B cell (primary cell): ENCODE measurements at regions not wholly inside any gene's neighbourhood (a gene's known extent, or its start where the extent isn't known, plus 50 kb on each side); places are given as distances from the start of the nearest gene placed in this dataset.
A peak's percentile ranks its signal among the peaks of the same experiment; 100 is the strongest.

Experiments
- ATAC-seq: fragments of 200-7000 bp; cut with Tn5 transposase; one replicate; pipeline ENCODE4 v1.10.0; 2021; ENCODE audit warnings: low read depth, mild to moderate bottlenecking, moderate number of reproducible peaks, moderate library complexity
- CTCF ChIA-PET: fragments of 350-600 bp; sonication (Branson Sonifier 250); formaldehyde crosslinking; loops from one replicate; lab custom pipeline; 2021; ENCODE audit warnings: antibody characterized with exemption, inconsistent platforms; lab: Charles Lee
- POLR2A ChIA-PET: fragments of 350-600 bp; sonication (Branson Sonifier 250); formaldehyde crosslinking; loops from one replicate; lab custom pipeline; 2021; ENCODE audit warnings: antibody characterized with exemption; lab: Charles Lee
- DNase-seq: peaks from one replicate; pipeline ENCODE4 v3.0.0; 2013
- H2AFZ ChIP-seq: 2 replicates; pipeline ENCODE4 v1.6.1; 2012; ENCODE audit warnings: mild to moderate bottlenecking, low read depth, low read length; ENCODE audit not compliant: insufficient read depth, poor library complexity, severe bottlenecking
- H3K27ac ChIP-seq, 2 donors: 1 replicate in 1 of 2; 2 replicates in 1 of 2; pipeline ENCODE4 v1.5.1; 2012 to 2013; ENCODE audit warnings: low read length in 2 of 2, mild to moderate bottlenecking in 2 of 2, moderate library complexity in 1 of 2
- H3K27me3 ChIP-seq, 4 experiments: fragments of 200-600 bp in 1 of 4; sonication (generic) in 1 of 4; replicated peaks in 1 of 4; 1 replicate in 2 of 4; 2 replicates in 2 of 4; pipeline versions ENCODE4 v1.6.1 to v1.7.0; 2013 to 2016; ENCODE audit warnings: low read length in 3 of 4, mild to moderate bottlenecking in 2 of 4, mixed read lengths in 1 of 4, moderate library complexity in 1 of 4; ENCODE audit not compliant: insufficient read depth in 4 of 4, control insufficient read depth in 3 of 4; ENCODE audit errors: control extremely low read depth in 1 of 4
- H3K36me3 ChIP-seq, 2 experiments: replicated peaks in 1 of 2; 1 replicate in 1 of 2; 2 replicates in 1 of 2; pipeline versions ENCODE4 v1.6.1 to v1.7.1; 2013; ENCODE audit warnings: low read length in 1 of 2; ENCODE audit not compliant: insufficient read depth in 2 of 2, control insufficient read depth in 1 of 2; ENCODE audit errors: control extremely low read depth in 1 of 2, extremely low read depth in 1 of 2
- H3K4me1 ChIP-seq, 2 donors: fragments of 200-600 bp in 1 of 2; sonication (generic) in 1 of 2; 1 replicate in 1 of 2; 2 replicates in 1 of 2; pipeline versions ENCODE4 v1.5.1 to v1.6.1; 2013 to 2017; ENCODE audit warnings: low read length in 2 of 2; ENCODE audit not compliant: control insufficient read depth in 2 of 2, insufficient read depth in 2 of 2
- H3K4me2 ChIP-seq: replicated peaks from 2 replicates; pipeline ENCODE3; 2012; ENCODE audit warnings: mild to moderate bottlenecking, low read depth, low read length; ENCODE audit not compliant: poor library complexity, severe bottlenecking
- H3K4me3 ChIP-seq, 5 experiments: fragments of 200-600 bp in 1 of 5; sonication (generic) in 1 of 5; 1 replicate in 3 of 5; 2 replicates in 2 of 5; pipeline versions ENCODE4 v1.5.1 to v1.7.0; 2011 to 2016; ENCODE audit warnings: low read length in 4 of 5, mild to moderate bottlenecking in 4 of 5, low read depth in 2 of 5, control low read depth in 1 of 5, moderate library complexity in 1 of 5; ENCODE audit not compliant: insufficient read depth in 1 of 5; ENCODE audit errors: control extremely low read depth in 1 of 5, extremely low read depth in 1 of 5
- H3K79me2 ChIP-seq: fragments of 200-600 bp; sonication (generic); one replicate; pipeline ENCODE4 v1.6.0; 2016; ENCODE audit warnings: low read length; ENCODE audit not compliant: control insufficient read depth, insufficient read depth
- H3K9ac ChIP-seq: fragments of 200-600 bp; sonication (generic); 2 replicates; pipeline ENCODE4 v1.6.1; 2017; ENCODE audit warnings: mild to moderate bottlenecking, low read length, moderate library complexity
- H3K9me3 ChIP-seq, 3 donors: one replicate each; pipeline versions ENCODE4 v1.6.1 to v1.7.1; 2013; ENCODE audit warnings: low read length in 2 of 3; ENCODE audit not compliant: control insufficient read depth in 2 of 3, insufficient read depth in 1 of 3; ENCODE audit errors: control extremely low read depth in 1 of 3
- H4K20me1 ChIP-seq: 2 replicates; pipeline ENCODE4 v1.6.0; 2012; ENCODE audit warnings: mild to moderate bottlenecking, low read length; ENCODE audit not compliant: insufficient read depth, control insufficient read depth, poor library complexity, severe bottlenecking
- H3K27ac Mint-ChIP-seq: one replicate; pipeline ENCODE4 v1.8.0; 2021; ENCODE audit warnings: mixed read lengths
- H3K27me3 Mint-ChIP-seq: one replicate; pipeline ENCODE4 v1.8.0; 2021; ENCODE audit warnings: mixed read lengths
- H3K4me1 Mint-ChIP-seq: one replicate; pipeline ENCODE4 v1.8.0; 2021; ENCODE audit warnings: mixed read lengths
- H3K4me3 Mint-ChIP-seq: one replicate; pipeline ENCODE4 v1.8.0; 2021; ENCODE audit warnings: mixed read lengths
- H3K9me3 Mint-ChIP-seq: one replicate; pipeline ENCODE4 v1.8.0; 2022; ENCODE audit warnings: mixed read lengths; ENCODE audit not compliant: insufficient read depth
- CTCF ChIP-seq: fragments of 200-600 bp; IDR thresholded peaks from one replicate; pipeline ENCODE4 v1.8.0; 2022; ENCODE audit warnings: antibody characterized with exemption, mild to moderate bottlenecking
- EZH2 ChIP-seq: IDR thresholded peaks from 2 replicates; pipeline ENCODE4 v1.6.1; 2012; ENCODE audit warnings: borderline replicate concordance, low read depth, mild to moderate bottlenecking, moderate library complexity, low read length; ENCODE audit not compliant: insufficient read depth, poor library complexity, severe bottlenecking
- WGBS: methylation state at CpG from one replicate; pipeline ENCODE4 v1.1.5; 2013; ENCODE audit warnings: missing lambda C conversion rate; ENCODE audit not compliant: insufficient coverage; 5-methylcytosine and 5-hydroxymethylcytosine counted together
- intact Hi-C: fragments of 100-400 bp; cut with micrococcal nuclease; formaldehyde crosslinking; loops from one replicate; pipeline ENCODE4 v1.10.0; 2022

- no peaks in the 10 kb centered on the region for H3K79me2 ChIP-seq
- peak; percentile 76 for TF ChIP-seq CTCF
- TF ChIP-seq EZH2 = no peak
- peak overlapping the region; percentile 26 for H3K4me3 Mint-ChIP-seq
- no peak overlapping the region for H3K4me3 ChIP-seq
- ChIA-PET POLR2A (no interaction called here), CTCF (interaction anchor here (0.6 to 10.8 kb wide), 16 partner anchors 9 to 1940 kb away, joined by 3 to 211 read pairs (median 4); no protein-coding TSS in a partner anchor)
- no peaks in the 10 kb centered on the region for H3K9me3 Mint-ChIP-seq
- DNase-seq (peak; percentile 82), ATAC-seq (peak; percentile 97)
- H3K27me3 Mint-ChIP-seq = no peaks in the 10 kb centered on the region
- no peaks in the 10 kb centered on the region for H4K20me1 ChIP-seq
- WGBS = 31% methylated on average over 8 of the region's 9 CpGs
- intact Hi-C loops = loop anchor here (1.0 to 2.0 kb wide), 3 partner anchors 45 to 247 kb away; no protein-coding TSS in a partner anchor
- peak overlapping the region; percentile 67 for H3K27ac Mint-ChIP-seq
- H3K4me1 Mint-ChIP-seq = peaks cover 13% of the 10 kb centered on the region
- peaks cover 0 to 2% (median 0%) of the 10 kb centered on the region in 3 donors for H3K9me3 ChIP-seq
- H3K27me3 ChIP-seq = no peaks in the 10 kb centered on the region
- no peak overlapping the region for H3K27ac ChIP-seq
- H3K9ac ChIP-seq = no peak overlapping the region
- H2AFZ ChIP-seq = peak overlapping the region; percentile 61
- H3K4me1 ChIP-seq = peaks cover 13% of the 10 kb centered on the region in 2 donors
- H3K36me3 ChIP-seq = no peaks in the 10 kb centered on the region
- H3K4me2 ChIP-seq = peak overlapping the region; percentile 48
Observed at GRCh38 chr12:14111230-14111865, 129.9 kb upstream of the GRIN2B start.

- no peaks in the 10 kb centered on the region for H4K20me1 ChIP-seq
- Mint-ChIP-seq H3K9me3 (no peaks in the 10 kb centered on the region), H3K4me1 (peaks cover 13% of the 10 kb centered on the region), H3K4me3 (no peak overlapping the region), H3K27ac (no peak overlapping the region), H3K27me3 (no peaks in the 10 kb centered on the region)
- TF ChIP-seq CTCF (no peak), EZH2 (no peak)
- peaks cover 0 to 6% (median 3%) of the 10 kb centered on the region in 3 donors for H3K9me3 ChIP-seq
- no CpG with 5 or more reads among the region's 1 CpG for WGBS
- H3K79me2 ChIP-seq = no peaks in the 10 kb centered on the region
- no peak overlapping the region for H3K9ac ChIP-seq
- H3K27me3 ChIP-seq = no peaks in the 10 kb centered on the region
- POLR2A ChIA-PET = no interaction called here
- peaks cover 13% of the 10 kb centered on the region in 2 donors for H3K4me1 ChIP-seq
- intact Hi-C loops = no loop called here
- H2AFZ ChIP-seq = no peak overlapping the region
- CTCF ChIA-PET = interaction anchor here (0.7 to 10.8 kb wide), 4 partner anchors 45 to 175 kb away, joined by 3 to 211 read pairs (median 29); no protein-coding TSS in a partner anchor
- no peak for DNase-seq
- no peaks in the 10 kb centered on the region for H3K36me3 ChIP-seq
- no peak overlapping the region for H3K27ac ChIP-seq
- no peak for ATAC-seq
- no peak overlapping the region for H3K4me2 ChIP-seq
- H3K4me3 ChIP-seq = no peak overlapping the region
Observed at GRCh38 chr12:14113031-14113430, 131.6 kb upstream of the GRIN2B start.
